ENCODE measurements at regions not wholly inside any gene's neighbourhood (a gene's known extent, or its start where the extent isn't known, plus 50 kb on each side); places are given as distances from the start of the nearest gene placed in this dataset.

DNA sequence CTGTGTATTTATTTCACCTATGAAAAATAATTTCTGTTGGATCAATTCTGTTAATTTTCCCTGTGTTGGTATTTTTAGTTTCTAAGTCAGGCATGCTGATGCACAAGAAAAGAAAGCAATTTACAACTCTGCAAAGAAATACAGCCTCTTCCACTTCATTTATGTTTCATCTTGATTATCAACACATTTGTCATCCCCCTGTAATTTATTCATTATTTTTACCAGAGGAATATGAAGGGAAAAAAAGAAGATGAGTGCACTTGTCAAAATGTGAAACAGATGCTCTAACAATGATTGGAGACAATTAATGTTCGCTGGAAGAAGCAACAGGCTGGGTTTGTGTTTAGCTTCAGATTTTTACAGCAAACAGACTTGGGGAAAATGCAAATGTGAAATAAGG, 958.5 kb upstream of the SEL1L start:
- TF ChIP-seq, protein P1, sequence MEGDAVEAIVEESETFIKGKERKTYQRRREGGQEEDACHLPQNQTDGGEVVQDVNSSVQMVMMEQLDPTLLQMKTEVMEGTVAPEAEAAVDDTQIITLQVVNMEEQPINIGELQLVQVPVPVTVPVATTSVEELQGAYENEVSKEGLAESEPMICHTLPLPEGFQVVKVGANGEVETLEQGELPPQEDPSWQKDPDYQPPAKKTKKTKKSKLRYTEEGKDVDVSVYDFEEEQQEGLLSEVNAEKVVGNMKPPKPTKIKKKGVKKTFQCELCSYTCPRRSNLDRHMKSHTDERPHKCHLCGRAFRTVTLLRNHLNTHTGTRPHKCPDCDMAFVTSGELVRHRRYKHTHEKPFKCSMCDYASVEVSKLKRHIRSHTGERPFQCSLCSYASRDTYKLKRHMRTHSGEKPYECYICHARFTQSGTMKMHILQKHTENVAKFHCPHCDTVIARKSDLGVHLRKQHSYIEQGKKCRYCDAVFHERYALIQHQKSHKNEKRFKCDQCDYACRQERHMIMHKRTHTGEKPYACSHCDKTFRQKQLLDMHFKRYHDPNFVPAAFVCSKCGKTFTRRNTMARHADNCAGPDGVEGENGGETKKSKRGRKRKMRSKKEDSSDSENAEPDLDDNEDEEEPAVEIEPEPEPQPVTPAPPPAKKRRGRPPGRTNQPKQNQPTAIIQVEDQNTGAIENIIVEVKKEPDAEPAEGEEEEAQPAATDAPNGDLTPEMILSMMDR (IDR thresholded peaks at IDR 0.05; ENCODE audit: poor library complexity), result no peak
- no peak for TF ChIP-seq EZH2 (IDR thresholded peaks at IDR 0.05; ENCODE audit: borderline replicate concordance)
